ENCODE measurements at regions not wholly inside any gene's neighbourhood (a gene's known extent, or its start where the extent isn't known, plus 50 kb on each side); places are given as distances from the start of the nearest gene placed in this dataset.
"Not testable (repeated sequence)": the region's sequence is repeated elsewhere in the genome, so short reads cannot be mapped to it uniquely, and the experiment has no call there.

DNA sequence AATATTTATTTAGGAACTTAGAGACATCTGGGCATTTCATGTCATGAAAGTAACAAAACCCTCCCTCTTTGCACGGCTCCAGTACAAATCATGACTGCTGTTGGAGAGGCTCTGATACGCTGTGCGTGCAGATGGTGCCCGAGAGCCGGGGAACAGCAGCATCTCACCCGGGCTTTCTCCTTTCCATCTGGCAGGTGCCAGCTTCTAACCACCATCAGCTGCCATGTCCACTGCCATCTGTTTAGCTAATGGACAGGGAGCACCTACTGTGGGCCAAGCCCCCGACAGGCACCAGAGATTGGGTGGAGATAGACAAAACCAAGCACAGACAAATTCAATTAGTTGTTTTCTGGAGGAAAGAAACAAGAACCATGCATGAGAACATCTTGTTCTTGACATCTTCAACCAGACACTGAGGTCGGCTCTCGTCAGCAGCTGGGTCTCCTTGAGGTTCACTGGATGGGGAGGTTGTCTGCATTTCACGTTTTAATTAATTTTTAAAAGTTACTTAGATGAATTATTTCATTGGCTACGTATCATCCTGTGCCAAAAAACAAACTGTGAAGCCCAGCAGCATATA, 323.7 kb downstream of the THBS2 start:
- DNase-seq = no peak

DNA sequence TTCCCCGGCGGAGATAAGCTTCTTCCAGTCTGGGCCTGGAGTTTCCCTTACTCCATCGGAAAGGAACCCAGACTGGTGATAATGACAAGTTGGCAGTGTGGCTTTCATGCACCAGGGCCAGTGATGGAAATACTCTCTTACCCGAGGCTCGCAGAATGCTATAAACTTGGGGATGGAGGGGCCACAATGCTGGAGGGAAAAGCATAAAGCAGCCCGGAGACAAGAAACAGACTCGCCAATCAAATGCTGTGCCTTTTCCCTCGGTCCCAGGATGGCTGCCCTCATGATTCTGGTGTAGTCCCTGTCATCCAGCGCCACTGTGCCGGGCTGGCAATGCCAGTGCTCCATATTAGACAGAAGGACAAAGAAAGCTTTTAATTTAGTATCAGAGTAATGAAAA, 325.6 kb downstream of the THBS2 start:
- no peak for DNase-seq

DNA sequence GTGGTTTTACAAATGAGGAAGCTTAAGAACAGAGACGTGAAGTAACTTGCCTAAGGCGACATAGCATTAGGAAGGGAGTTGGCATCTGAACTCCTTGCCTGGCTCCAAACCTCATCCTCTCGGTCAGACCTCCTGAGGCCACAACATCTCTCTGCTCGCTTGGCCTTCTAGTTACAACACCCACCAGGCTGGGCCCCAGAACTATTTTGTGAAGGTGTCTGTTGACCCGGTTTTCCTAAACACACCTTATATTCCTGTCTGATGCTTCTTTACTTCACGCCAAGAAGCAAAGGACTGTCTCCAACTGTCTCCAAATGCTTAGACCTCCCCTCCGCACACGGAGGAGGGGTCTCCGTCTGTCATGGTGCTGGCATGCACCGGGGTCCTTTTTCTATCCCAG, 326.6 kb downstream of the THBS2 start:
- no peak for DNase-seq

DNA sequence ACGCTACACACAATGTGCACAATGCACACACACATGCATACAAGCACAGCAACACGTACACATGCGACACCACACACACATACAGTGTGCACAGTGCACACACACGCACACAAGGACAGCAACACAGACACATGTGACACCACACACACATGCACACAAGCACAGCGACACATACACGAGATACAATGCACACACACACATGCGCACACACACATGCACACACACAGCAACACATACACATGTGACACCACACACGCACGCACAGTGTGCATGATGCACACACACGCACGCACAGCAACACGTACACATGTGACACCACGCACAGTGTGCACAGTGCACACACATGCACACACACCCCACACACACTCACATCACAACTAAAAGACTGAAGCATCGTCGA, 327.3 kb downstream of the THBS2 start:
- no peak for DNase-seq

DNA sequence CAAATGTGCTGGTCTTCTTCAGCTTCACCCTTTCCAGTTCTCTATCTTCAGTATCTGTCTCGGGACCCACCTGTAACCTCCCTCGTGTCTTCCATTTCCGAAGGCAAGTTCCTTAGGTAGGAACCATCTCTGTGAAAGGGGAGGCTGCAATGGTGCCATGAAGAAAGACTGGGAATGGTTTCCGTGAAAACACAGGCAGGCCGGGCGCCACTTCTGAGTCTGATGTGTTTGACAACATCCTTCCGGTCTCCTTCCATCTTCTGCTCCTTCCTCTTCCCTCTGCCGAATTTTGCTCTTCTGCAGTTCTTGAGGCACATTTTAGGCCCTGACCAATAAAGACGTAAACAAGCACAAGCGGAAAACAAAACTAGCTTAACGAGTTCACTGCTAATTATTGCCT, 328.0 kb downstream of the THBS2 start:
- DNase-seq = no peak

DNA sequence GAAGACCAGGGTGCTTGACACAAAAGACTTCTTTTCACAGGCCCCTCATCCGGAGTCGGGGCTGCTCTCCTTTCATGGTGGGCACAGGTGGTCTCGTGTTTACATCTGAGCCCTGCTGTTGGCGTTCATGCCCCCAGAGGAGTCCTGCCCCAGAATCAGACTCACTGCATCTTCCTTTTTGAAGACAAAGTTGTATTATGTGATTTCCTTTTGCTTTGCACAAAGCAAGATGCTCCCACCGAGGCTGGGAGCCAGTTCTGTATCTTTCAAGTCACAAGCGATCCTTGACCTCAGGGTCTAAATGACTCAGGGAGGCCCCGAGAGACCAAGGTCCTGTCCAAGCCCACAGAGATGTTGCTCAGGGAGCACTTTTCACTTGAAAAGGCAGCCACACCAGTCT, 330.5 kb downstream of the THBS2 start:
- no peak for DNase-seq

DNA sequence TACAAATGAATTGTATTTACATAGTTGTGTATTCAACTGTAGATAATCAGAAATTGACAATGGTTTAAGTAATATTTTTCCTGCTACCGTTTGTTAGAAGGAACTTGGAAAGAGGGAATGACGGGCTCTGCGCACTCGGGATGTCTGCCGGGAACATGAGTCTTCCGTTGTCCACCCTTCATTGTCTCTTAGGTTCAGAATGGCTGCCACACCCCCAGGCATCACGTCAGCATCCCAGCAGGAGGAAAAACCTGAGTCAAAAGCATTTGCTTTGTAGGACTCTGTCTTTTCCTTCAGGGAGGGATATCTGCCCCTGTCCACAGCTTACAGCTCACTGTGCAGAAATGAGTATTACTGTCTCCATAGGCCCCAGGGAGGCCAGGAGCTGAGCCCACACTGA, 331.2 kb downstream of the THBS2 start:
- no peak for DNase-seq

DNA sequence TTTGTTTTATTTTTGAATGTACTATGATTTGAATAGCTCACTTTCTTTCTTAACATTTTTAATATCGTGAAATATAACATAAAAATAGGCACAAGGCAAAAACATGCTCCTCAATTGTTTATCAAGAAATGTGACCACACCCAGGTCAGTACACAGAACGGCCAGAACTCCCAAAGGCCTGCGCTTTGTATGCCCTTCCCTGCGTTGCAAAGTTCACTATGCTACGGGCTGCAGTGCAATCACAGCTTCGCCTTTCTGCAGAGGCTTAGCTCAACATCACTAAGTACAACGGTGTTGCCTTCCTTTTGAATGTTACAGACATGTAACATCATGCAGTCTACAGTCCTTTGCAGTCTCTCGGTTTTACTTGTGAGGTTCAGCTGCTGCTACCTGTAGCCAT, 333.4 kb downstream of the THBS2 start:
- DNase-seq = no peak

DNA sequence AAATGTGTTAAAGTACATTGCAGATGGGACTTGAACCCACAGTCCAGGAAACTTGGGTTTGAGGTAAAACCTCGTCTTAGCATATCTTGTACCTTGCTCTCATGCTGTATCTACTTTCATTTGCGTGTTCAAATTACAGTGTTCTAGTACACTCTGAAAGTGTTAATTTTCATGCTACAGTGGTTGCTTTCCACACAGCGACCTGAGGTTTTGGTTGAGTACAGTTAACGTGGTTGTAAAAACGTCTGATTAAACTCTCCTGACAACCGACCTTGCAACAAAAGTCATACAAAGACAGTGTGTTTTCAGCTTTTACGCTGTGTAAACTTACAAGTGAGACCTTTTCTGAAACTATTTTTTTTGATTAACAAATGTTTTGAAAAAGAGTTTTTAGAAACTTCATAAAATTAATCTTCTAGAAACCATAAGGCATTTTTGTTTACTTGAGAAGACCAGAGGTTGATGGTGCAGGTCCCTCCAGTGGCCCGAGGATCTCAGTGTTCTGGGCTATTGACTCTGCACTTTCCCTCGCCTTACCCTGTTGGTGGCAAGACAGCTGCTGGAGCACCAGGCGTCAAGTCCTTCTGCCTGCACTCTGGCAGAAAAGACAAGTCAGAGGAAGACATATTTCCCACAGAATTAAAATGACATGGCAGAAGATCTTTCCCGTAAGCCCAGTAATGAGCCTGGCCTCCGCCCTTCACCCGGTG, 334.0 kb downstream of the THBS2 start:
- peak in 1 of 2 donors; percentile 15 for DNase-seq

DNA sequence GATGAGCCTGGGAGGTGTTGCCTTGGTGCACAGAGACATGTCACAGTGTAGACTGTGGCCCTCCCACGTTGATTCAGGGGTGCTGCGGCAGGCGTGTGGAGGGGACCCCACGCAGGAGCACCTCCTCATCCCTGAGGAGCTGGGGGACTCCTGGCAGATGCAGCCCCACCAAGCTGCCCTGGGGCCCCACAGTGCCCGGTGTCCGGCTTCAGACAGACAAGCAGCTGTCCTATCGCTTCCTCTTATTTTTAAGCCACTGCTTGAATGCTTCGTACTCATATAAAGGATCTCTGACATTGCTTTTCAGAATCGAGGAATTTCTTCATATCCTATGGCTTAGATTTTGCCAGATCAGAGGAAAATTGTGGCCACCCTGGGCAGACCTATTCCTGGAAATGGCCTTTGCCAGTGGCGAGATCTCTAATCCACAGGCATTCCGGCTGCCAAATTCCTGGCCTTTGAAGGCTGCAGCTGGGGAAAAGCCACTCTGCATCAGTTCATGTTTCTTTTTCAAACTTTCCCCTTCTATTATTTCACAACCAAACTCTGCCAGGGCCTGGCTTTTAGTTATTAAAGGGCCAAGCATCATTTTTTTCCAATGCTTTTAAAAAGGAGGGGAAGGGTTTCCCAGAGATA, 337.0 kb downstream of the THBS2 start:
- no peak for DNase-seq

DNA sequence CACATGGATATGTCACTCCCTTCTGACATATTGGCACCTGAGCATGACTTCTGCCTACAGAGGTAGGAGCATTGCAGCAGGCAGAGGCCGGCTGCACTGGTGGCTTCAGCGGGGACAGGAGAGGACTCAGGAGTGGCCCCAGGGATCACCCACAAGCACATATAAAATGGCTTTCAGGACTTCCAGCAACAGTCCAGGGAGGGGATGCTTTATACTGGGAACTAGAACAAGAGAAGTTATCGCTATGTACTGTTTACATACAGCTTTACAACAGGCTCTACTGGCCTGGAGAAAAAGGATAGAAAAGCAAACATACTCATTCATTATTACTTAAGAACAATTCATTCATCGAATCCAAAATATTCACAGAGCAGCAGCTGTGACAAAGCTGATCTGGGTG, 337.8 kb downstream of the THBS2 start:
- DNase-seq = no peak

DNA sequence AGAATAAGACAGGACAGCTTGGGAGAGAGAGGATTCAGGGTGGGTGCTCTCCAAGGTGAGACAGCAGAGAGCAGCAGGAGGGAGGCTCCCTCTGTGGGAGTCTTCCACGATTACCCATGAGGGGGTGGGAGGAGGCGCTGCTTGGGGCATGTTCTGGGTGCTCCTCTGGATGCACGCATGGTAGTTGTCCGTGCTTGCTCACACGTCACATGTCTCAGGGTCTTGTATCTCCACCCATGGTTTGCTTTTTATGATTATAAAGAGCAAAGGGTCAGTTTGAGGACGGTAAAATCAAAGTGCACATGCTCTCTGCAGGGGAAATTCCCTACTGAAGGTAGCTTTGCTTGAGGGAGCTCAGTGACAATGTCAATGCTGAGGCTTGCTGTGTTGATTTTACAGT, 338.4 kb downstream of the THBS2 start:
- DNase-seq = no peak

DNA sequence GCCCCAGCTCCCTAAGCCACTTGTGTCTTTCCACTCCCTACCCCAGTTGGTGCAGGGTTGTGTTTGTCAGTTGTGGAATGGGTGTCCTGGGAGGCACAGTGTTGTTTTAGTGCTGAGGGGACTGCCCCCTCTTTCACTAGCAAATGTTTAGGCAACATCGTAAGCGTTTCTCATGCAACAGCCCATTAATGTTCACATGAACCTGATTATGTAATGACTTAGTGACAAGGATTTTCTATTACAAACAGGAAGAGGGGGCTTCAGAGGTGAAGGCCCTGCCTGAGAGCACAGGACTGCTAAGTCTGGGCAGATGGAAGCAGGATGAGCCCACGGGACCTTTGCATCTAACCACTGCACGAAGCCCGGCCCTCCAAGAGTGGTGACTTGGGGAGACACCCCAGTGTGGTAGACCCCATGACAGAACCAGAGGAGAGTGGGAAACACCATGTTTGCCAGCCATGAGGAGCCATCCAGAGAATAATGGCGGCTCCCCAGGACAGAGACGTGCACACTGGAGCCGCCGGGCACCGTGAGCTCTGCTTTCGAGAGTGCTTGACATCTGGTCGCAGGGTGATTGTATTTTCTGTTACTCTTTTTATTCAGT, 339.7 kb downstream of the THBS2 start:
- DNase-seq = no peak

DNA sequence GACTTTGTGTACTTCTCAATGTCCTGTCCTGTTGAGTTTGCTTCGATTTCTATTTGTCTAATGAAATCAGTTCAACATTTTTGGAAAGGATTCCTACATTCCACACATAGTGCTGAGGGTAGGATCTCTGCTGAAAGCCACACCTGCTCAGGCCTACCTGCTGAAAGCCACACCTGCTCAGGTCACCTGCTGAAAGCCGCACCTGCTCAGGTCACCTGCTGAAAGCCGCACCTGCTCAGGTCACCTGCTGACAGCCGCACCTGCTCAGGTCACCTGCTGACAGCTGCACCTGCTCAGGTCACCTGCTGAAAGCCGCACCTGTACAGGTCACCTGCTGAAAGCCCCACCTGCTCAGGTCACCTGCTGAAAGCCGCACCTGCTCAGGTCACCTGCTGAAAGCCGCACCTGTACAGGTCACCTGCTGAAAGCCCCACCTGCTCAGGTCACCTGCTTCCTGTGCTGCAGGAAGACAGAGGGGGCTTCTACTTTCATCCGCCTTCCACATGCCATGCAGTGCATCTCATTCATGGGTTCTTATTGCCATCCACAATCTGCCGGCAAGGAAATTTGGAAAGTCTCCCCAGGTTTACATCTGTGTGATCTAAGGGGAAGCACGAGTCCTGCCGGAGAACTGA, 340.3 kb downstream of the THBS2 start:
- not testable (repeated sequence) for DNase-seq

DNA sequence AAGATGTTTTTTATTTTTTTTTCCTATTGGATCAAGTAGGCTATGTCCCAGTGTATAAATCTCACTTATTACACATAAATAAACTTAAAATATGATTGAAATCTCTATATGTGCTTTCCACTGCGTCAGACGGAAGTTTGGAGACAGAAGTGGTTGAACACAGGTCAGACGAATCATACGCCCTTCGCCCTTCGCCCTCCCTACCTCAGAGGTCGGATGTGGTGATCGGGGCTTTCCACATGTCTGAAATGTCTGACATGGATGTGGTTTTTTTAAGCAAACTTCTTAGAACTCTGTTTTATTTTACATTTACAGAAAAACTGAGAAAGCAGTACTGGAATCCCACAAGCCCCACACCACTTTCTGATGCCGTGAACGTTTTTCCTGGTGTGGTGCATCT, 344.4 kb downstream of the THBS2 start:
- DNase-seq = peak in 1 of 2 donors; percentile 9

DNA sequence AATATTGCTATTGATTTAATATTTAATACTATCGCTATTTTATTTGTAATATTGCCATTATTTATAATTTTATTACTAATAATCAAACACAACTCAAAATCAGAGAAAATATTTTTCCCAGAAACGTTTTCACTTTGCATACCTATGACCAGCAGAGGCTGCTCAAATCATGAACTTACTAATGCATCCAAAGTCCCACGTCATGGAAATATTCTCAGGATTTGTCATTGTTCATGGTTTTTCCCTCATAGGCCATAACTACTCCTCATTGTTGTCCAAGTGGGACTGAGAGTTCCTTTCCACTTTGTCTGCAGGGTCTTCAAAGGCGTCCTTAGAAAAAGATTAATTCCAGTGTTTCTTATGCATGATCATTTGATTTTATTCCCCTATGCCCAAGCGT, 344.8 kb downstream of the THBS2 start:
- DNase-seq = no peak

DNA sequence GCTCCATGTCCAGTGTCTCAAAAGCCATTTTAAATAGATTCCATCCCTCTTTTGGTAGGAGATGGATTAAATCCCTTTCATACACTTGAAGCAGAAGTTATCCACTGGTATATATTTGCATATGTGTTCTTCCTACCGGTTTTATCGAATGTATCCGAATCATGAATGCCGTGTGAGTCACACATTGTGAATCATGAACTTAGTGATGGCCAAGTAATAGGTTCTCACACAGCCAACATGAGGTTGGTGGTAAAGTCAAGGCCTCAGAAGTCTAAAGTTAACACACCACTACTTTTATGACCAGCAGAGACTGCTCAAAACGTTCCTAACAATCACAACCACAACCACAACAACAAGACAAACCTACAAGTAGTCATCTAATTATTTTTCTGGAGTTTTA, 345.5 kb downstream of the THBS2 start:
- DNase-seq = no peak

DNA sequence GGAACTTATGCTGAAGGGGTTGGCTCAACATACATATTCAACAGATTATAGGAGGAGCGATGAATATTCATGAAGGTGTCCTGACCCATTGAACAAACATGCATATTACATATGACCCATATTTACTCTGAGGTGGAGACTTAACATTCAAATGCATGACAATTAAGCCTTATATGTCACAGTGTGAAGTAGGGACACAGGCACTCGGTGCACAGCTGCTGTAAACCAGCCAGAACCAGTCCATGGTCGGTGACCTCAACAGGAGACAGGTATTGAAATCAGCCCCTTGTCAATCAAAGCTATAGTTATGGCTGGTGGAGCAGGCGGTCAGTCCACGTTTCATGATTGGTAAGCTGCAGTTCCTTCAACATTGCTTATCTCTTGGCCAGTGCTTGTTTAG, 347.3 kb downstream of the THBS2 start:
- no peak for DNase-seq

DNA sequence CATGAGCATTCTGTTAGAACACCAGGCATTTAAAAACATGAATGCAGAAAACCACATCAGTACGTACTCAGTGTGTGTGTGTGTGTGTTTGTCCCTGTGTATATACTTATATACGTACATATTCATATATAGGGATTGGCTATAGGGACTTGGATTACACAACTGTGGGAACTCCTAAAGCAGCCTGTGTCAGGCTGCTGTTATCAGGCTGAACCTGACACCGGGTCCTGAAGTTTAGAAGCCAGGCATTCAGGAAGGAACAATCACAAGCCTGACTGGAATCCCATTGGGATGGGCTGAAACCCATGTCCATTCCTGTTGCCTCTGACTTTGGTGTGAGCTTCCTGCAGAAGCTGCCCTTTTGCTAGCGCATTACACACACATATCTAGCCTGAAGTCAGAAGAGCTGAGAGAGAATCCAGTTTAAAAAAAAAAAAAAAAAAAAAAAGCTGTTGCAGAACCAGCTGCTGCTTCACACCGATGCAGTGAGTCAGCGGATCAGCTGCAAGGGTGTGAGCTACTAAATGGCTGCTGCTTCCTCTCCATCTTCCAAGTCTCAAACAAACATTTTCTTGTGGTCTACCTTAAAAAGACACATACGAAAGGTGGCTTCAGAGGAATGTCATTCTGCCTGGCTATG, 348.1 kb downstream of the THBS2 start:
- DNase-seq = peak; percentile 19 to 32

DNA sequence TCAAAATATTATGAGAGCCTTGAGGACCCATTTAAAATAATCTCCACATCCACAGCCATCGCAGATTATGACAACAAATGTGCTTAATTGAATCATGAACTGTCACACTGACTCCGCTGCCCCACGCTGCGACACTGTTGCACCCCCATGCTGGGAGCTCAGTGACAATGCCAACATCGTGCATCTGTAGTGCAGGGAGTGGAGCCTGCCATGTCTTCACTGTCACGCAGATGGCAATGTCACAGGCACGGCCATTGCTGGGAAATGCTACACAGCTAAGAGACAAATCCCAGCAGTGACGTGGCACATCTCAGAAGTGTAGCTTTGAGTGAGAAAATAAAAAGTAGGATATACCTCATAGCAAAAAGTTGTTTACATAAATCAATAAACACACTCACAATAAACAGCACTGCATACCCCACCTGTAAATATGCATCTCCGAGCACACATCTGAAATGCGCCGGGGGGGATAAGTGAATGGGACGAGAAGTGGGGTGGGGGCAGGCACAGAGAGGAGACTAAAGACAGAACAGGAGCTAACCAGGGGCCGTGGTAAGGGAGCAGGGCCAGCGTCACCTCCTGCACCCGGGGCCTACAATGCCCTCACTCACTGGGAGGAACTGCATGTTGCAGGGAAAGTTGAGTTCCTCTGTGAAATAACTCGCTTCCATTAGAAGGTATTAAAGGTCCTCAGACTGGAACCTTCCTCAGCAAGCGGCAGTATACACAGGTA, 349.9 kb downstream of the THBS2 start:
- no peak for DNase-seq

DNA sequence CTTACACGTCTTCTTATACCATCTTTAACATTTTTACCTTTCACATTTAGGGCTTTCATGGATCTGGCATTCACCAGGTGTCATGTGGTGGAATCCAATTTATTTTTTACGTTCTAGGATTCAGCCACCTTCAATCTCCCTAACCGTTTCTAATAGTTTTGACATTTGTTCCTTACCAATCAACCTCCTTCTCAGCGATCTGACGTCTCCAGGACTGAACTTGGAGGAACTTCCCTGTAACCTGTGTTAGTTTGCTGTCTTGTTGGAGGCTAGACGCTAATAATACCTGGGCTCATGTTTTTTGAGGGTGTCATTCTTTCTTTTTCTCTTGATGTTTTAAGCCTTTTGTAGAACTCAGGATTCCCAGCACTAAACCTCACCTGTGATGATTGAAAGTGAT, 351.6 kb downstream of the THBS2 start:
- DNase-seq = no peak

DNA sequence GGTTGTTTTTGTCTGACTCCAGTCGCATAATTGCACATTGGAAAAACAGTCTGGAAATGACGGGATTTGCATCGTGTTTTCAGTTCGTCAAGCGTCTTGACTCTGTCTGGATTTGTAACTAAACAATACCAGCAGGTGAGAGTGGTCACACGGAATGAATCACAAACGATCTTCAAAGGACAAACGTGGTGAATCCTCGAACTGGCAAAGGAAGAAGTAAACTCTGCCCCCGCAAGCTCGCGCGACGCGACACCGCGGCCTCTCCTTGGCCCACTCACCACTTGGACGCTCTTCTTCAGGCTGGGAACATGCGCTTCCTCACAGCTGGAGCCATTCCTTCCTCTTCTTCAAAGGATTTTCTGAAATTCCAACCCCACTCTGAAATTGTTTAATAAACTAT, 352.6 kb downstream of the THBS2 start:
- DNase-seq = no peak

DNA sequence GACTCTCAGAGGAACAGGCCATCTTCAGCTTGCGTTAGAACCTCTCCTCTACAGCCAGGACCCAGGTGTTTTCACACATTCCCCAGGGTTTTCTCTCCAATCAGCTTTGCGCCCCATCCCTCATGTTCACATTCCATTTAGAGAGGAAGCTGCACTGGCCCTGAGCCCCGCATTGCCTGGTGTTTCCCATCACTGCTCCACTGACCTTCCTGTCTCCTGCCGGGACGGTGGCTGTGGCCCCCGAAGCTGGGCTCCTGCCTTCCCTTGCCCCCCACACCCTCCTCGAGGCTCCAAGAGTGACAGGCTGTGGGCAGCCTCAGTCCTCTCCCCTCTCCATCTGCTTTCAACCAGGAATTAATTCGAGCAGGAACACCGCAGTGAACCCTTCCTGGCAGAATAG, 357.3 kb downstream of the THBS2 start:
- DNase-seq = no peak

Data from CD4-positive, alpha-beta T cell treated with Interferon alpha-2 for 1 hour (primary cell).